GM12891 (cell line): ENCODE measurements at regions not wholly inside any gene's neighbourhood (a gene's known extent, or its start where the extent isn't known, plus 50 kb on each side); places are given as distances from the start of the nearest gene placed in this dataset.

Source experiments
- POLR2A ChIP-seq: IDR thresholded peaks from 2 replicates; pipeline ENCODE4 v1.6.1; 2011; ENCODE audit warnings: low read depth, low read length, control low read depth
- POLR2AphosphoS5 ChIP-seq: IDR thresholded peaks from 2 replicates; pipeline ENCODE4 v1.6.1; 2011; ENCODE audit warnings: low read depth, low read length, control low read depth
- TAF1 ChIP-seq: IDR thresholded peaks from 2 replicates; pipeline ENCODE4 v1.6.1; 2011; ENCODE audit warnings: low read depth, low read length, control low read depth

GRCh38 chr6:43970913-43971775 lies 156.1 kb downstream of the MRPL14 start:
- TF ChIP-seq POLR2A (no peak), TAF1 (no peak), POLR2AphosphoS5 (no peak)
